Effector CD8-positive, alpha-beta T cell (primary cell): ENCODE measurements at regions not wholly inside any gene's neighbourhood (a gene's known extent, or its start where the extent isn't known, plus 50 kb on each side); places are given as distances from the start of the nearest gene placed in this dataset.
"Not testable (repeated sequence)": the region's sequence is repeated elsewhere in the genome, so short reads cannot be mapped to it uniquely, and the experiment has no call there.

Source experiments
- DNase-seq: peaks from one replicate; lab custom pipeline; 2025; lab: John Stamatoyannopoulos, UW

- no peak for DNase-seq
These were observed 619.8 kb downstream of the CCDC85A start for GRCh38 chr2:56803596-56803995.

DNA sequence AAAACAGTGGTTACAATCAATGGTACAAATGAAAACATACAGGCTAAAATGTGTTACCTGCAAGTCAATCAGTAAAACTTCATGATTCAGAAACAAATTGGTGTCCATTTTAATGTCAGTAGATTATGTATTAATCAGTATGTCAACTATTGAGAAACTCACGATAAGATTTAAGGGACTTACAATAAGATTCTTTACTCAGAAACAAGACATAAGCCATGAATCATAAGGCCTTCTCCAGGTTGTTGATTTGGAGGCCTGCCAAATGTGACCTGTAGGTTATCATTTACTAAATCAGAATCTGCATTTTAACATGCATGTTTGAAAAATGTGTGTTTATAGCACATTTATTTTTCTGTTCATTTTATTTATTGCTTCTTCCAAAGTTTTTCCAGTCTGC, 623.1 kb downstream of the CCDC85A start:
- DNase-seq: no peak

DNA sequence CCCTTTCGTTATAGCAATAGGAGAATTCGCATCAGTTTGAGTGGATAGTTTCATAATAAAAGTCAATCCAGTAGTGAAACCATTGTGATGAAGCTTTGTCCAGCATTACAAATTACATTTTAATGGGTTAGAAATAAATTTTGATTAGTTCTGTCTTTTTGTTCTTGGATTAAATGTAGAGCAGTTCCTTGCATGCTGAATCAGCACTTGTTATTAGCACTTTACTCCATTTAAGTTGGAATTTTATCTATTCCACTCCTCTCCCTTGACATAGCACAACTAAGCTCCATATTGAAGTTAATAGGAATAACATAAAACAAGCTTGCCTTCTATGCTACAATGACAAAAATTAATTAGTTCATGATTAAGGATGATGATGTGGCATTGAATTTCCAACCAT, 624.1 kb downstream of the CCDC85A start:
- no peak for DNase-seq

- DNase-seq: no peak
These were observed 627.6 kb downstream of the CCDC85A start for GRCh38 chr2:56811401-56811800.

GRCh38 chr2:56812432-56812831, 628.6 kb downstream of the CCDC85A start:
- DNase-seq: no peak

GRCh38 chr2:56813490-56813889, 629.7 kb downstream of the CCDC85A start:
- no peak for DNase-seq

DNA sequence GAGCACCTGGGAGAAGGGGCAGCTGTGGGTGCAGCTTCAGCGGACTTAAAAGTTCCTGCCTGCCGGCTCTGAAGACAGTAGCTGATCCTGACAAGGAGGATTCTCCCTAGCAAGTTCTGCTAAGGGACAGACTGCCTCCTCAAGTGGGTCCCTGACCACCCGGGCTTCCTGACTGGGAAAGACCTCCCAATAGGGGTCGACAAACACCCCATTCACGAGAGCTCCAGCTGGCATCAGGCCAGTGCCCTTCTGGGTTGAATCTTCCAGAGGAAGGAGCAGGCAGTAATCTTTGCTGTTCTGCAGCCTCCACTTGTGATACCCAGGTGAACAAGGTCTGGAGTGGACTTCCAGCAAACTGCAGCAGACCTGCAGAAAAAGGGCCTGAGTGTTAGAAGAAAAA, 632.9 kb downstream of the CCDC85A start:
- no peak for DNase-seq

DNA sequence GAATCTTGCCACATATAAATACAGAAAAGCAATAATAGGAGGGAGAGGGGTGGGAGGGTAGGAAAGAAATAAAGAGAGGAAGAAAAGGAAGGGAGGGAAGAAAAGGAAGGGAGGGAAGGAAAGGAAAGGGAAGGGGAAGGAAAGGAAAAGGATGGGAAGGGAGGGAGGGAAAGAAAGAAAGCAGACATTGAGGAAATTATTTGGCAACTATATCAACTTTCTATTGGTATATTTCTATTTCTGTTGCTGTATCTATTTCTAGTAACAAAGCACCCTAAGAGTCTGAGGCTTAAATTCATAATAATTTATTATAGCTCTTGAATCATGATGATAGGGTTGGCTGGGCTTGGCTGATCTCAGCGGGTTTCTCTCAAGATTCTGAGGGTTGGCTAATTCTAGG, 648.0 kb downstream of the CCDC85A start:
- no peak for DNase-seq

DNA sequence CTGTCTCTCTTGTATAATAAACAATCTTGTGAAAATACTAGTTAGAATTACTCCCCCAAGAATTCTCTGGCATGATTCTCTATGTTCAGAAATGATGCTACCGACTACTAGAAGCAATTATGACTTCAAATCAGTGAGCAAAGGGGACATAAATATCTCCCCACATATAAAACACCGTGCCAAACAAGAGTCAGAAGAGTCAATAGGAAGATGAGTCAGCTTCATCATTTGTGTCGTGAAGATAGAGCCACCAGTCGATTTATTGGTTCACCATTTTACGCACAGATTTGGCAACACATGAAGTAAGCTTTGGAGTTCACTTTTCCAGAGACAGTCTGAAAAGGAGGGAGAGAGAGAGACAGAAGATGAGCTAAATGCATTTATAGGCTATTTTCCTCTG, 650.9 kb downstream of the CCDC85A start:
- no peak for DNase-seq

DNA sequence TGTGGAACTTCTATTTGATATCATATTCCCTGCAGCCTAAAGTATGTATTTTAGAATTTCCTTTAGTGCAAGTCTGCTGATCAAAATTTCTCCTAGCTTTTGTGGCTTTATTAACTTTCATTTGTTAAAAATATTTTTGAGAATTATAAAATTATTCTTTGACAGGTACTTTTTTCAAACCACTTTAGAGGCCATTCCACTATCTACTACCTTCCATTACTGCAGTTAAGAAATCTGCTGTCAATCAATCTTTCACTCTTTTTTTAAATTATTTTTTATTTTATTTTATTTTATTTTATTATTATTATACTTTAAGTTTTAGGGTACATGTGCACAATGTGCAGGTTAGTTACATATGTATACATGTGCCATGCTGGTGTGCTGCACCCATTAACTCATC, 656.2 kb downstream of the CCDC85A start:
- DNase-seq: not testable (repeated sequence)

DNA sequence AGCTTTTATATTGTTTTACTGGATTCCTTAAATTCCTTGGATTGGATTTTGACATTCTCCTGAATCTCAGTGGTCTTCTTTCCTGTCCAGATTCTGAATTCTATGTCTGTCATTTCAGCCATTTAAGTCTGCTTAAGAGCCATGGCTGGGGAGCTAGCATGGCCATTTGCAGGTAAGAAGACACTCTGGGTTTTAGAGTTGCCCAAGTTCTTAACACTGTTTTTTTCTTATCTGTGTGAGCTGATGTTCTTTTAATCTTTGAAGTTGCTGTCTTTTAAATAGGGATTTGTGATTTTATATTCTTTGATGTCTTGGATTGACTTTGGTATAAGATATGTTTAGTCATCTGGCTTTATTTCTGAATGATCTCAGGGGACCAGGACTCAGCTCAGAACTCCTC, 677.2 kb downstream of the CCDC85A start:
- DNase-seq: no peak

DNA sequence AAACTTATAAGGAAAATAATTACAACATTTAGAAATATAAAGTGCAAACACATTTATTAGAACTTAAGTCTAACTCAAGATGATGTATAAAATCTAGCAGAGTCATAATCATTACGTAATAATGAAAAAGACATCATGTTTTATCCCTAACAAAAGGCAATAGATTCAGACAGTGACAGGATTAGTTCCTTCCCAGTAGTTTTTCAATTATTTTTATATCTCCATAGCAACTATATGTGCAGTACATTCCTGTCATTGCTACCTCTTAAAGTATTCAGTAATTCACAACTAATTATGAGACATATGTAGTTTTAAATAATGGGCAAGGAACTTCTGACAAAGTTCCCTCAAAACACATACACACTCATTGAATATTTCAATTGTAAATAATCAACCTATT, 687.9 kb downstream of the CCDC85A start:
- no peak for DNase-seq

DNA sequence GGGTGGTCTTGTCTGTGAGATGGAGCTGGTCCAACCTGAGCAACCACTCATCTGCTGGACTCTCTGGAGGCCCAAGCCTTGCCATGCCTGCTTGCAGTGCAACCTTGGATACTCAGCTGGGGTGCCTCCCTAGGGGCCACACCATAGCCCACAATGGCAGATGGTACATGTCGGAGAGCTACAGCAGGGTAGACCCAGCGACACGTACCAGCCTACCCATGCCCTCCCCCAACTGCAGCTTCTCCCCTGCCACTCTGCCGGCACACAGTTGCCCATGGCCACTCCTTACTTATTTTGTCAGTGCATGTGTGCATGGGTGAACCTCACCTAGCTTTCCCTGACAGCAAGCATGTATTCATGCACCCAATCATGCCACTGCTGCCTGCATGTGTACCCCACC, 690.9 kb downstream of the CCDC85A start:
- no peak for DNase-seq

GRCh38 chr2:56889738-56890137, 705.9 kb downstream of the CCDC85A start:
- DNase-seq: no peak

DNA sequence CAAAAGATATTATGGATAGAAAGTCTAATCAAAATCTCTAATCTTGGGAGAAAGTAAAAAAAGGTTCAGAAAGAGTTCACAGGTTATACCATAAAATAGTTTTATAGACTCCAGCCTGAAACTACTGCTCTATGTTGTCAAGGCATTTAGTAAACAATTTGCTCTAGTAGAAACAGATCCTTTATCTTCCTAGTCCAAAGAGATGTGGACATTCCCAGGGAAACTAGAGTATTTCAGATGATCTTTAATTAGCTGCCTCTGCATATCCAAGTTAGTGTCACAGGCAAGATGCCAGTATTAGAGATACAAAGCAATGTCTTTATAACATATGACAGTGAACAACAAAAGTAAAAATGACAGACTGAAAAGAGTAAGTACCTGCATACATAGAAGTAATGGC, 708.6 kb downstream of the CCDC85A start:
- no peak for DNase-seq

DNA sequence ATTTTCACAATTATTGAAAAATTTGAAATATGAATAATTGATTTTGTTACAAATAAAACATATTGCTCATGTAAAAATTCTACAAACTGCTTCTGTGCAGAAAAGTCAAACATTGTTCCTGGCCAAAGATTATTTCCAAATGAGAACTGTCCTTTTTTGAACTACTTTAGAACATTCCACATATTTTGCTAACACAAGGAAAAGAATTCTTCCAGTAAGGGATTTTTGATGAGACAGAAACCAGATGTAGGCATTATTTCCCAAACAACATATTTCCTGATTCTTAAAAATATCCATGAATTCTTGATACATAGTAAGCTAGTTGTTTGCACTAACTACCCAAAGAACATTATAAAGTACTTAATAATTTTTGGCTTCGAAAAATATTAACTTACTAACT, 715.2 kb downstream of the CCDC85A start:
- DNase-seq: no peak

GRCh38 chr2:56912490-56912889, 728.7 kb downstream of the CCDC85A start:
- no peak for DNase-seq

DNA sequence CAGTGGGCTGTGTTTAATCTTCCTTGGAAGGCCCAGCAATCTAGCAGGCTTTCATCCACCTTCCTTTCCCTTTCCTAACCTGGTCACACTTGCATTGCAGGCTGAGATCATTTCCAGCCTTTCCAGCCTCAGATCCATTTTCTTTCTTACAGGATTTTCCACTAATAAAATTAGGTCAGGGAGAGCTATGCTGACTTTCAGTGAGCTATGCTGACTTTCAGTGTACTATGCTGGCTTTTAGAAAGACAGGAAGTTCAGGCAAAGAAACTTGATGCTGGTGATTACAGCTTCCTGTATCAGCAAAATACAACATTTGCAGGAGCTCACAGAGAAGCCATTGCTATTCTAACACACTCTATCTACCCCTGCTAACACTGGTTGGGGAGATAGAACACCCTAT, 735.0 kb downstream of the CCDC85A start:
- DNase-seq: no peak

DNA sequence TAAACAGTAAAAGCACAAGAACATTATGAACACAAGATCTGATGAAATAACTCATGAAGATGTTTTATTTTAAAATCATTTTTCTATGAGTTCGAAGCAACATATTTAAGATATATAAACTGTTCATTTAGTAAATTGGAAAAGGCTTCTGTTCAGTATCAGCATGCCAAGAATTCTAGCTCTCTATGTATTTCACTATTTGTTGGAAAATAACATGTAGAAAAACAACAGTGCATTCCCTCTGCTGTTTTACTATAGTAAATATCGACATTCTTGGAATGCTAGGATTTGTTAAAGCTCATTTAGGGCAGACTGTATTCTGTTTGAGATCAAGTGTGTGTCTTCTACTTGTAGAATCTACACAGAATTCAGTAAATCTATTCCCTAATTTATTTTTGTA, 750.2 kb downstream of the CCDC85A start:
- DNase-seq: no peak

- no peak for DNase-seq
These were observed 751.1 kb downstream of the CCDC85A start for GRCh38 chr2:56934866-56935265.

GRCh38 chr2:56940054-56940453, 756.3 kb downstream of the CCDC85A start:
- no peak for DNase-seq

GRCh38 chr2:56952871-56953270, 769.1 kb downstream of the CCDC85A start:
- DNase-seq: no peak

DNA sequence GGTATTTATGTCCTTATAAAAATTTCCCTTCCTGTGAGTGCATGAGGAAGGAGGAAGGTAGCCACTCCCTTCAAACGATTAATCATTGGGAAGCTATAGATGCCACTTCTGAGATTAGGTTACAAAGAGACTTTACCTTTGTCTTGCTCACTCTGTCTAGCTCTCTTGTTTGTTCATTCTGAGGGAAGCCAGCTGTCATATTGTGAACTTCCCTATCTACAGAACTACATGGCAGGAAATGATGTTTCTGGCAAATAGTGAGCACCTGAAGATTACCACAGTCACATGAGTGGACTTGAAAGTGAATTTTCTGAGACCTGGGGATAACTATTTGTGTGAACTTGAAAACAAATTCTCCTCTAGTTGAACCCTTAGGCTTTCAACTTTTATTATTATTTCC, 776.8 kb downstream of the CCDC85A start:
- no peak for DNase-seq

- DNase-seq: no peak
These were observed 778.9 kb downstream of the CCDC85A start for GRCh38 chr2:56962673-56963072.

- no peak for DNase-seq
These were observed 785.7 kb downstream of the CCDC85A start for GRCh38 chr2:56969513-56969912.
